ENCODE measurements at regions not wholly inside any gene's neighbourhood (a gene's known extent, or its start where the extent isn't known, plus 50 kb on each side); places are given as distances from the start of the nearest gene placed in this dataset.

DNA sequence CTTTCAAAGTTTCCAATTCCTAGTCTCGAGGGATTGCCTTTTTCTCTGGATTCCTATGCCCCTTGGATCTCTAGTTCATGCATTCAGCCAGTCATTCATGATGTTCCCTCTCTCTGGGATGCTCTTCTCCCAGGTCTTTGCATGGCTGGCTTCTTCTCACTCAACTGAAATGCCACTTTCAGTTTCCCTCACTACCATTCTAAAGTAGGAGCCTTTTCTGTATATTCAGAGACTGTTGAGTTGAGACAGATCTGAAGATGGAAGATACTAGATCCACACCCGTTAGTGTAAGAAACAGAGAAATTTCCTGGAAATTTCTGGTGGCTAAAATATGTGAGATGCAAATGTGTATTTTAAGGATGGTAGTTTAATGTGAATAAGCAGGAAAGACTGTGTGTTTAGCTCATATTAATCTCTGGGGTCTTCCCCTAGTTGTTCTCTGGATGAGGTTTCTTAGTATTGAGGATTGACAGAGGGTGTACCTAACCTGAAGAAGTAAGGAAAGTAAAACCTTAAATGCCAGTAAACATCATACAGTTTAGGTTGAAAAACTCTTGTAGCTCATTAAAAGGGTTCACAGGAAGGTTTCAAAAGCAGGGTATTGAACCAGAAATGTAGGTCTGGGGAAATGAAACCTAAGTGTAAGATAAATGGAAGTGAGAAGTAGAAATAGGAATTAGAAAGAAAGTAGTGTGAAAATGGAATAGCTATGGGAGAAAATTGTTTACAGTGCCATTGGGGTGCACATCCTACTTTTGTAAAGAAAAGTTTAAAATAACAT lies 331.3 kb downstream of the NDFIP2 start:
- TF ChIP-seq FOXA1 (IDR thresholded peaks at IDR 0.05) = no peak
- TF ChIP-seq SUZ12 (IDR thresholded peaks at IDR 0.05) = no peak
- TF ChIP-seq BHLHE40 (IDR thresholded peaks at IDR 0.05; ENCODE audit: borderline replicate concordance) = no peak
- no peak for TF ChIP-seq CTBP1 (IDR thresholded peaks at IDR 0.05; ENCODE audit: borderline replicate concordance)
- TF ChIP-seq FOXK2 (IDR thresholded peaks at IDR 0.05) = no peak
- TF ChIP-seq ARNT (IDR thresholded peaks at IDR 0.05) = no peak
- no peak for TF ChIP-seq NFRKB (IDR thresholded peaks at IDR 0.05)
- no peak for TF ChIP-seq PKNOX1 (IDR thresholded peaks at IDR 0.05)
- TF ChIP-seq FOXM1 (IDR thresholded peaks at IDR 0.05; ENCODE audit: borderline replicate concordance) = no peak
- TF ChIP-seq LEF1 (IDR thresholded peaks at IDR 0.05; ENCODE audit: borderline replicate concordance) = no peak
